ENCODE measurements at regions not wholly inside any gene's neighbourhood (a gene's known extent, or its start where the extent isn't known, plus 50 kb on each side); places are given as distances from the start of the nearest gene placed in this dataset.

GRCh38 chr13:50687545-50687944 is 155.9 kb downstream of the DLEU7 start:
- Histone ChIP-seq H3K27me3 (ENCODE audit: control insufficient read depth, insufficient read depth, low read length) (no peaks in the 10 kb centered on the region), H3K4me3 (ENCODE audit: low read depth, low read length) (no peak overlapping the region), H3K36me3 (ENCODE audit: control insufficient read depth, insufficient read depth, low read length) (no peaks in the 10 kb centered on the region)
- ChIA-PET POLR2A (no interaction called here), CTCF (no interaction called here)
- TF ChIP-seq, protein P1, sequence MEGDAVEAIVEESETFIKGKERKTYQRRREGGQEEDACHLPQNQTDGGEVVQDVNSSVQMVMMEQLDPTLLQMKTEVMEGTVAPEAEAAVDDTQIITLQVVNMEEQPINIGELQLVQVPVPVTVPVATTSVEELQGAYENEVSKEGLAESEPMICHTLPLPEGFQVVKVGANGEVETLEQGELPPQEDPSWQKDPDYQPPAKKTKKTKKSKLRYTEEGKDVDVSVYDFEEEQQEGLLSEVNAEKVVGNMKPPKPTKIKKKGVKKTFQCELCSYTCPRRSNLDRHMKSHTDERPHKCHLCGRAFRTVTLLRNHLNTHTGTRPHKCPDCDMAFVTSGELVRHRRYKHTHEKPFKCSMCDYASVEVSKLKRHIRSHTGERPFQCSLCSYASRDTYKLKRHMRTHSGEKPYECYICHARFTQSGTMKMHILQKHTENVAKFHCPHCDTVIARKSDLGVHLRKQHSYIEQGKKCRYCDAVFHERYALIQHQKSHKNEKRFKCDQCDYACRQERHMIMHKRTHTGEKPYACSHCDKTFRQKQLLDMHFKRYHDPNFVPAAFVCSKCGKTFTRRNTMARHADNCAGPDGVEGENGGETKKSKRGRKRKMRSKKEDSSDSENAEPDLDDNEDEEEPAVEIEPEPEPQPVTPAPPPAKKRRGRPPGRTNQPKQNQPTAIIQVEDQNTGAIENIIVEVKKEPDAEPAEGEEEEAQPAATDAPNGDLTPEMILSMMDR (IDR thresholded peaks at IDR 0.05; ENCODE audit: insufficient read depth, low read depth, low read length): no peak
- no peak for DNase-seq (ENCODE audit: low read depth)

DNA sequence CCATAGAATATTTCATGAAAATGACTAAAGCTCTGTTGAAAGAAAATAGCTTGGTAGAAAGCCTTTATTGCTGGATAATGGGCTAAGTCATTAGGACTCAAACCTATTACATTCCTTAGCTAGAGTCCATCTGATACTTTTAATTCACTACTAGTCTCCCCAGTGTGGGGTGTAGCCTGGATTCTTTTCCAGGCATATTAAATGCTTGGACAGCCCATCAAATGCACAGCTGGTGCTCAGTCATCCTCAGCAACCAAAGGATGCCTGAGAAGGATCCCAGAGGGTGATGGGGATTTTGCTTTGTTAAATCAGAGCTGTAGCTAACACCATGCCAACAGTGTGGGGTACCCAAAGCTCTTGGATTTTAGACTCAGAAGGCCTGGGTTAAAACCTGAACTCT is 153.5 kb downstream of the DLEU7 start:
- Histone ChIP-seq H3K27me3 (ENCODE audit: control insufficient read depth, insufficient read depth, low read length) (no peaks in the 10 kb centered on the region), H3K36me3 (ENCODE audit: control insufficient read depth, insufficient read depth, low read length) (no peaks in the 10 kb centered on the region), H3K4me3 (ENCODE audit: low read depth, low read length) (no peak overlapping the region)
- TF ChIP-seq, protein P1 (IDR thresholded peaks at IDR 0.05; ENCODE audit: insufficient read depth, low read depth, low read length): no peak
- no peak for DNase-seq (ENCODE audit: low read depth)
- CTCF ChIA-PET: no interaction called here
- POLR2A ChIA-PET: no interaction called here

DNA sequence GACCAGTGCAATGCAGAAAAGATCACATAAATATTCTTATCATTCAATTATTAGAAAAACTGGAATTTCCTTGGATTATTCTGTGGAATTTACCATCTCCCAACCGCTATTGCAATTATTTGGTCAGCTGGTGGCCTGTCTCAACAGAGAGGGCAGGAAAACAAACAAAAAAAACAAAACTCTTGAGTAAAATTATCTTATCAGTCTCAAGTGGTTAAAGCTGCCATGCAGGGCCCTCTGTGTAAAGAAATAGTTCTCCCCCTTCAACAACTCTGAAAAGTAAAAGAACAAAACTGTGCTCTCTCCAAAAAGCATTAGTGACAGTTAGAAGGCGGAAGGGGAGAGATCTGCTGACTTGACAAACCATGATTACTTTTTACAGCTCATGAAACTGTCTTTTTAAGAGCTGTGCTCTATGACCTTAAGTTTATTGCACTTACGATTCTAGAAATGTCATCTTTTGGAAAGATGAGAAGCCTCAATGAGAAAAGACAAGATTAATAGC is 152.3 kb downstream of the DLEU7 start:
- DNase-seq (ENCODE audit: low read depth): no peak
- Histone ChIP-seq H3K27me3 (ENCODE audit: control insufficient read depth, insufficient read depth, low read length) (no peaks in the 10 kb centered on the region), H3K36me3 (ENCODE audit: control insufficient read depth, insufficient read depth, low read length) (no peaks in the 10 kb centered on the region), H3K4me3 (ENCODE audit: low read depth, low read length) (no peak overlapping the region)
- TF ChIP-seq, protein P1 (IDR thresholded peaks at IDR 0.05; ENCODE audit: insufficient read depth, low read depth, low read length): no peak
- POLR2A ChIA-PET: no interaction called here
- CTCF ChIA-PET: interaction anchor here (1.6 to 2.1 kb wide), 2 partner anchors 14 to 162 kb away, joined by 4 to 7 read pairs; no protein-coding TSS in a partner anchor

DNA sequence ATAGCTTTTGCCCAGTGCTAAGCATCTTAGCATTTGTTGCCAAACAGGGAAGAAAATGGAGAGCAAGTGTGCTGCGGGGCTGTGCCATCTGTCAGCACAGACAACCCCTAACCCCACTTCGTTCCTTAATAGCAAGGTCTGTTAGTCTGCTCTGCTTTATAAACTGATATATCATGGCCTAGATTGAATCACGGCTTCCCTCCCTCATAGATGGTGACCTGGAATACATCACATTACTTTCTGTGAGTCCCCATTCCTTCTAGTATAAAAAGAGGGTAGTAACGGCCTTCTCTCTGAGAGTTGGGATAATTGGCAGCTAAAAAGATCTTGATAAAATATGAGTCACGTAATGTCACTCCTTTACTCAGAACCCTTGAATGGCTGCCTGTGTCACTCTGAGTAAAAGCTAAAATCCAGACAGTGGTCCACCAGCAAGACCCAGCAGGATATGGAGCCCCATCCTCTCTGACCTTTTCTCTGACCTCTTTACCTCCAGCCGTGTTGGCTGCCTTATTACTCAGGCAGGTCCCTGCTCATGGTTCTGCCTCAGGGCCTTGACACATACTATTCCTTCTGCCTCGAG is 151.7 kb downstream of the DLEU7 start:
- no peak for DNase-seq (ENCODE audit: low read depth)
- POLR2A ChIA-PET: no interaction called here
- TF ChIP-seq, protein P1 (IDR thresholded peaks at IDR 0.05; ENCODE audit: insufficient read depth, low read depth, low read length): no peak
- H3K36me3 ChIP-seq (ENCODE audit: control insufficient read depth, insufficient read depth, low read length): no peaks in the 10 kb centered on the region
- CTCF ChIA-PET: interaction anchor here (1.6 to 2.1 kb wide), 2 partner anchors 14 to 163 kb away, joined by 4 to 7 read pairs; no protein-coding TSS in a partner anchor
- no peak overlapping the region for H3K4me3 ChIP-seq (ENCODE audit: low read depth, low read length)
- no peaks in the 10 kb centered on the region for H3K27me3 ChIP-seq (ENCODE audit: control insufficient read depth, insufficient read depth, low read length)

DNA sequence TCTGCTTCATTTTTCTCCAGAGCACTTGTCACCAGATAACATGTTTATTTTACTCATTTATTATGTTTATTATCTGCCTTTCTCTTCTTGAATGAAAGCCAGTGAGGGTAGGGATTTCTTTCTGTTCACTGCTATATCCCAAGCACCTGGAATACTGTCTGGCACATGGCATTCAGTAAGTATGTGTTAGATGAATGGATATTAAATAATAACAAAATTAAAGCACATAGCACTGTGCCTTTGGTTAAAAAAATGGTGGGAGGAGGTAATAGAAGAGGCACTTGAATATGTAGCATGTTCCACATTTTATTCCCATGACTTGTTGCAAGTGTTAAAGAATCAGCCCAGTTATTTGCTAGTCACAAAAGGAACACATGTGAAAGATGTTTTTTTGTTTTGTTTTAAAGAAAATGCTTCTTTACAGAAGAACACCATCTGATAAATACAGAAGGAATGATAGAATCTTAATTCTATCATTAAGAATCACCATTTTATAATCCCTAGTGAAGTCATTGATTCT is 151.0 kb downstream of the DLEU7 start:
- Histone ChIP-seq H3K27me3 (ENCODE audit: control insufficient read depth, insufficient read depth, low read length) (no peaks in the 10 kb centered on the region), H3K36me3 (ENCODE audit: control insufficient read depth, insufficient read depth, low read length) (no peaks in the 10 kb centered on the region), H3K4me3 (ENCODE audit: low read depth, low read length) (no peak overlapping the region)
- TF ChIP-seq, protein P1 (IDR thresholded peaks at IDR 0.05; ENCODE audit: insufficient read depth, low read depth, low read length): no peak
- ChIA-PET CTCF (interaction anchor here (1.8 to 2.1 kb wide), 2 partner anchors 17 to 163 kb away, joined by 4 to 9 read pairs; no protein-coding TSS in a partner anchor), POLR2A (no interaction called here)
- DNase-seq (ENCODE audit: low read depth): no peak

Data from BJ (cell line).